H1 (cell line): ENCODE measurements at regions not wholly inside any gene's neighbourhood (a gene's known extent, or its start where the extent isn't known, plus 50 kb on each side); places are given as distances from the start of the nearest gene placed in this dataset.

Experiments used
- EGR1 ChIP-seq: IDR thresholded peaks from 2 replicates; pipeline ENCODE4 v1.6.1; 2011; ENCODE audit warnings: low read depth, low read length, borderline replicate concordance
- FOSL1 ChIP-seq: IDR thresholded peaks from 2 replicates; pipeline ENCODE4 v1.6.1; 2011; ENCODE audit warnings: mild to moderate bottlenecking, low read depth, low read length, moderate library complexity; ENCODE audit not compliant: insufficient read depth
- KDM4A ChIP-seq: IDR thresholded peaks from one replicate; pipeline ENCODE4 v1.7.1; 2012; ENCODE audit warnings: low read depth, mild to moderate bottlenecking, moderate library complexity, low read length, inconsistent platforms; ENCODE audit not compliant: severe bottlenecking
- RXRA ChIP-seq: IDR thresholded peaks from 2 replicates; pipeline ENCODE4 v1.6.1; 2011; ENCODE audit warnings: low read depth, mild to moderate bottlenecking, low read length, moderate library complexity; ENCODE audit not compliant: insufficient read depth
- SP4 ChIP-seq: IDR thresholded peaks from 2 replicates; pipeline ENCODE4 v1.6.1; 2012; ENCODE audit warnings: low read length, inconsistent platforms

- no peak for TF ChIP-seq RXRA
- TF ChIP-seq KDM4A: no peak
- no peak for TF ChIP-seq FOSL1
- no peak for TF ChIP-seq SP4
- no peak for TF ChIP-seq EGR1
Measured at GRCh38 chr4:188308142-188308541, 168.9 kb downstream of the TRIML1 start (continued).
